SK-N-MC (cell line): ENCODE measurements at regions not wholly inside any gene's neighbourhood (a gene's known extent, or its start where the extent isn't known, plus 50 kb on each side); places are given as distances from the start of the nearest gene placed in this dataset.

Source experiments
- EZH2 ChIP-seq: fragments of 200-600 bp; sonication (generic); IDR thresholded peaks from one replicate; pipeline ENCODE4 v1.6.1; 2017; ENCODE audit warnings: antibody characterized with exemption
- POLR2AphosphoS5 ChIP-seq: IDR thresholded peaks from 2 replicates; pipeline ENCODE4 v1.6.1; 2012; ENCODE audit warnings: mild to moderate bottlenecking, low read depth, low read length, borderline replicate concordance

DNA sequence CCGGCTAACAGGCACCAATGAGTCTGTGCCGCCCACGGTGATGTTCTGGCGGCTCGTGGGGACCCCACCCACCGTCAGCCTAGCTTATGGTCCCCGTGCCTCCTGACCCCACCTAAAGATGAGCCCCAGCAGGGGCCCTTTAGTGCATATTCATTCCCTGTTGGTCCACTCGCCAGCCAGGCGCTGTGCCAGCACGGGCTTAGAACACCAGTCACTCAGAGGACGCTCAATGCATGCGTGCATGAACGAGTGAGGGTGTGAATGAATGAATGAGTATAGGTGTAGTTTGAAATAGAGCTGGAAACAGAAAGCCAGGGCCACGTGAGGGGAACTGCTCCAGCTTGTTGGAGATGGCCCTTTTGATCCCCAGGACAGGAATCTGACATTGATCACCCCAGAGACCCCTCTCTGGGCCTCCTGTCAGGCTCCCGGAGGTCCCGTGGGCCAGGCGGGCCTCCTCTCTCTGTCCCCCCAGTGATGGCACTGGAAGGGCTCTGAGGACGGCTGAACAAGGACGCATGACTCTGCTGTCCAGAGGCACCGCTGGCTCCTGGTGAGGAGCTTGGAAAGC lies 193.9 kb upstream of the C14orf180 start:
- TF ChIP-seq POLR2AphosphoS5 (no peak), EZH2 (no peak)
